KOPT-K1 (cell line): ENCODE measurements at regions not wholly inside any gene's neighbourhood (a gene's known extent, or its start where the extent isn't known, plus 50 kb on each side); places are given as distances from the start of the nearest gene placed in this dataset.
"Not testable (repeated sequence)": the region's sequence is repeated elsewhere in the genome, so short reads cannot be mapped to it uniquely, and the experiment has no call there.

Source experiments
- H3K27ac ChIP-seq: fragments of 200-600 bp; sonication (generic); 2 replicates; pipeline ENCODE4 v1.5.1; 2016; ENCODE audit warnings: antibody characterized with exemption, mild to moderate bottlenecking, low read depth, low read length; ENCODE audit not compliant: poor library complexity, severe bottlenecking
- H3K36me3 ChIP-seq: fragments of 200-600 bp; sonication (generic); 2 replicates; pipeline ENCODE4 v1.5.1; 2017; ENCODE audit warnings: antibody characterized with exemption, mild to moderate bottlenecking, low read length, moderate library complexity; ENCODE audit not compliant: insufficient read depth
- H3K9me3 ChIP-seq: fragments of 200-600 bp; sonication (generic); 2 replicates; pipeline ENCODE4 v1.5.1; 2017; ENCODE audit warnings: antibody characterized with exemption, low read length, mild to moderate bottlenecking; ENCODE audit not compliant: insufficient read depth, poor library complexity, severe bottlenecking

GRCh38 chr10:56146806-56147205 lies 214.3 kb downstream of the ZWINT start:
- no peaks in the 10 kb centered on the region for H3K36me3 ChIP-seq
- no peak overlapping the region for H3K27ac ChIP-seq
- no peaks in the 10 kb centered on the region for H3K9me3 ChIP-seq

DNA sequence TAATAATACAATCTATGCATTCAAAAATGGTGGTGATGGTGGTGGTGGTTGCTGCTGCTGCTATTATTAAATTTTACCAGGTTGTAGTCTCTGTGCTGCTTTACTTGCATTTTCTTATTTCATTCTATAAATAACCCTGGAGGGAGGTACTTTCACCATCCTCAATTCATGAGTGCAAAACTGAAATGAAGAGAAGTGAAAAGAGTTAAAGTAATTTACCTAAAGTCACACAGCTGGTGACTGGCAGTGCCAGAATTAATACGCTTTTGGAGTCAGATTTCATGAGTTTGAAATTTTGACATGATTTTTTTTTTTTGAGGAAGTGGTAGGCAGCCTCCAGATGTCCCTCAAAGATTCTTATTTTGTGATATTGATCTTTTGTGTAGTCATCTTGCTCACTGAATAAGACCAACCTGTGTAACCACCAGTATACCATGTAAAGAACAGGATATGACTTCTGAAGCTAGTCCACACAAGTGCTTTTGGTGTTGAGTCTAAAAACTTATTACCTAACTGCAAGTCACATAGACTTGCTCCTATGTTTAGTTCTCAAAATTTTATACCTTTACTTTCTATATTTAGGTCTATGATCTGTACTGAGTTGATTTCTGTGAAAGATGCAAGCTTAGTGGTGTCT lies 218.8 kb downstream of the ZWINT start:
- Histone ChIP-seq H3K36me3 (no peaks in the 10 kb centered on the region), H3K9me3 (no peaks in the 10 kb centered on the region), H3K27ac (no peak overlapping the region)

DNA sequence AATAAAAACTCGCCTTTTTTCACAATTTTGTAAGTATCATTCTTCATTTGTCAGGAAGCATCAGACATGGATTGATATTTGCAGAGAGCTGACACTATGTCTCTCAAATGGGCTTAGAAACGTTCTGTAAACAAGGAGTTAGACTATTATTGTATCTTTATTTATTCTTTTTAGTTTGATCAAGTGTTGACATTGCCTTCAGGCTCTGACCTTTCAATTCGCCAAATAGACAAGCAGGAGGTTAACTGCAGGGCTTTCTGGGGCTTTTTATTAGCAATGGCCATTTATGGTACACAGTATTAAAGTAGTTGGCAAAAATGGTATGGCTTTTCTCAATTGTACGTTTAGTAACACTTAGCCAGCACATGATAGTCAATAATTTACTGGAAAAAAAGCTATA lies 221.7 kb downstream of the ZWINT start:
- Histone ChIP-seq H3K9me3 (no peaks in the 10 kb centered on the region), H3K27ac (no peak overlapping the region), H3K36me3 (no peaks in the 10 kb centered on the region)

DNA sequence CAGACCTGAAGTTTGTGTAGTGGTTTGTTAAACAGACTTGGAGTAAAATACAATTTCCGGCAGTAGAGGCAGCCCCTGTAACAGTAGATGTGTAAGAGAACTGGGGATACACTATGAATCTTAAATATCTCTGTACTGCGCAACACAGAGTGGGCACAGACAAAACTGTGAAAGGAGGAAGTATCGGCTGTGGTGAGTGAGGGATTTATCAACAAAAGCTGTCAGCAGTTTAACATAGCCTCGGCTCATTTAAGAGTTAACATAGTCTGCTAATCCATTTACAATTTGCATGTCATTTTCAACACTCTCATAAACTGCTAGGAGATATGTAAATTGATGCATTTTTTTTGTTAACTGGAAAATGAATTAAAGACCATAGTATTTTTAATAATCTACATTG lies 225.2 kb downstream of the ZWINT start:
- H3K27ac ChIP-seq = no peak overlapping the region
- H3K9me3 ChIP-seq = no peaks in the 10 kb centered on the region
- H3K36me3 ChIP-seq = no peaks in the 10 kb centered on the region

- H3K36me3 ChIP-seq = no peaks in the 10 kb centered on the region
- no peaks in the 10 kb centered on the region for H3K9me3 ChIP-seq
- H3K27ac ChIP-seq = no peak overlapping the region
Measured at GRCh38 chr10:56123247-56123646, 237.8 kb downstream of the ZWINT start.

GRCh38 chr10:56116684-56117083 lies 244.4 kb downstream of the ZWINT start:
- H3K27ac ChIP-seq = no peak overlapping the region
- no peaks in the 10 kb centered on the region for H3K9me3 ChIP-seq
- H3K36me3 ChIP-seq = no peaks in the 10 kb centered on the region

DNA sequence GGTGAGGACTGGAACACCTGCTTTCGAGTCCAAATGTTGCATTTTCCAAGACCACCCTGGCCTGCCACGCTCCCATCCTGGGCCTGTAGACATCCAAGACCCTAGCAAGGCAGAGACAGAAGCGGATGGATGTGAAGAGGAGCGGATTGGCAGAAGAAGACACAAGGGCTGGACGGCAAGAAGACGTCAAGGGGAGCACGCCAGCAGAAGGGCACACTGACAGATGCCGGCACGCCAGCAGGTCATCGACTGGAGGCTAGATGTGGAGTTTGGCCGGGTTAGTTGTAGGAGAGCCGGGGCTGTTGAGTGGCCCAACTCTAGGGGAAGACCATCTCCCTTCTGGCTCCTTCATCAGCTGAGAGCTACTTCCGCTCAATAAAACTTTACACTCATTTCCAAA lies 251.6 kb downstream of the ZWINT start:
- no peak overlapping the region for H3K27ac ChIP-seq
- no peaks in the 10 kb centered on the region for H3K36me3 ChIP-seq
- no peaks in the 10 kb centered on the region for H3K9me3 ChIP-seq

DNA sequence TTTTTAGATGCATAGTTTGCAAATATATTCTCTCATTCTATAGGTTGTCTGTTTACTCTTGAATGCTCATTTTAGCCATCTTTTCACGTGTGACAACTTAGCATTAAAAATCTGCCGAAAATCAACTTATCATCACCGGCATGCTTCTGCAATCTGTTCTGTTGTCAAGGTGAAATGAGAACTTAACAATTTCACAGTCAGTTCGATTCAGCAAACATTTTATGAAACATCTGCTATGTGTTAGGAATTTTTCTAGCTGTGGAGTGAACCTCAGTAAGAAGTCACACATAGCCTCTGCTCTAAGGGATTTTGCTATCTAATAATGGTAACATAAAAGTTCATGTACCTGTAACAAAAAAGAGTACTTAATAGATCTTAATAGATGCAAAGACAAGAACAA lies 256.1 kb downstream of the ZWINT start:
- Histone ChIP-seq H3K36me3 (no peaks in the 10 kb centered on the region), H3K9me3 (no peaks in the 10 kb centered on the region), H3K27ac (no peak overlapping the region)

GRCh38 chr10:56104487-56104886 lies 256.6 kb downstream of the ZWINT start:
- Histone ChIP-seq H3K27ac (no peak overlapping the region), H3K36me3 (no peaks in the 10 kb centered on the region), H3K9me3 (no peaks in the 10 kb centered on the region)

DNA sequence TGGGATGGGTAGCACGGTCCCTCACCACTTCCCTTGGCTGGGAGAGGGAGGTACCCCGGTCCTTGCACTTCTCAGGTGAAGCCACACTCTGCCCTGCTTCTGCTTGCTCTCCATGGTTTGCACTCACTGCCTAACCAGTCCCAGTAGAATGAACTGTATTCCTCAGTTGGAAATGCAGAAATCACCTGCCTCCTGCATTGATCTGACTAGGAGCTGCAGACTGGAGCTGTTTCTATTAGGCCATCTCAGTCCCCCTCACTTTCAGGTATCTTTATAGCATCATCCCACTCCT lies 264.9 kb downstream of the ZWINT start:
- no peaks in the 10 kb centered on the region for H3K36me3 ChIP-seq
- no peak overlapping the region for H3K27ac ChIP-seq

DNA sequence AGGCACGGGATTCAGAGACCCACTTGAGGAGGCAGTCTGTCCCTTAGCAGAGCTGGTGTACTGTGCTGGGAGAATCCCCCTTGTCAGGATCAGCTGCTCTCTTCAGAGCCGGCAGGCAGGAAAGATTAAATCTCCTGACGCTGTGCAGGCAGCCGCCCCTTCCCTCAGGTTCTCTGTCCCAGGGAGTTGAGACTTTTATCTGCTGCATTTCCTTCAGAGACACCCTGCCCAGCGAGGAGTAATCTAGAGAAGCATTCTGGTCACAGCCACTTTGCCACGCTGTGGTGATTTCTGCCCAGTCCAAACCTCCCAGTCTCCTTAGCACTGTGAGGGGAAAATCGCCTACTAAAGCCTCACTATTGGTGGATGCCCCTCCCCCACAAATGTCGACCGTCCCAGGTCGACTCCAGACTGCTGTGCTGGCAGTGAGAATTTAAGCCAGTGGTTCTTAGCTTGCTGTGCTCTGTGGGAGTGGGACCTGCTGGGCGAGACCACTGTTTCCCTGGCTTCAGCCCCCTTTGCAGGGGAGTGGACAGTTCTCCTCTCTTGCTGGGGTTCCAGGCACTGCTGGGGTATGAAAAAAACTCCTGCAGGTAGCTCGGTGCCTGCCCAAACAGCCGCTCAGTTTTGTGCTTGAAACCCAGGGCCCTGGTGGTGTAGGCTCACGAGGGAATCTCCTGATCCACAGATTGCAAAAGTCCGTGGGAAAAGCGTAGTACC lies 265.4 kb downstream of the ZWINT start:
- Histone ChIP-seq H3K36me3 (no peaks in the 10 kb centered on the region), H3K9me3 (no peaks in the 10 kb centered on the region), H3K27ac (no peak overlapping the region)

More for the DNA sequence above, 264.9 kb downstream of the ZWINT start:
- H3K9me3 ChIP-seq = no peaks in the 10 kb centered on the region

- H3K9me3 ChIP-seq, H3K27ac ChIP-seq, H3K36me3 ChIP-seq: not testable (repeated sequence)
Measured at GRCh38 chr10:56093645-56094044, 267.4 kb downstream of the ZWINT start.

DNA sequence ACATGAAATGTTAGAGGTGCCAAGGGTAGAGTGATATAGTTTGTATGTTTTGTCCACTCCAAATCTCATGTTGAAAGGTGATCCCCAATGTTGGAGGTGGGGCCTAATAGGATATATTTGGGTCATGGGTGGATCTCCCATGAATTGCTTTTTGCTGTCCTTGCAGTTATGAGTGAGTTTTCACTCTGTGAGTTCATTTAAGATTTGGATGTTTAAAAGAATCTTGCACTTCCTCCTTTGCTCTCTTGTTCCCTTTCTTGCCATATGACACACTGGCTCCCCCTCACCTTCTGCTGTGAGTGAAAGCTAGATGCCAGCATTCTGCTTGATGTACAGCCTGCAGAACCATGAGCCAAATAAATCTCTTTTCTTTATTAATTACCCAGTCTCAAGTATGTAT lies 269.2 kb downstream of the ZWINT start:
- H3K27ac ChIP-seq = no peak overlapping the region
- H3K9me3 ChIP-seq = no peaks in the 10 kb centered on the region
- no peaks in the 10 kb centered on the region for H3K36me3 ChIP-seq

DNA sequence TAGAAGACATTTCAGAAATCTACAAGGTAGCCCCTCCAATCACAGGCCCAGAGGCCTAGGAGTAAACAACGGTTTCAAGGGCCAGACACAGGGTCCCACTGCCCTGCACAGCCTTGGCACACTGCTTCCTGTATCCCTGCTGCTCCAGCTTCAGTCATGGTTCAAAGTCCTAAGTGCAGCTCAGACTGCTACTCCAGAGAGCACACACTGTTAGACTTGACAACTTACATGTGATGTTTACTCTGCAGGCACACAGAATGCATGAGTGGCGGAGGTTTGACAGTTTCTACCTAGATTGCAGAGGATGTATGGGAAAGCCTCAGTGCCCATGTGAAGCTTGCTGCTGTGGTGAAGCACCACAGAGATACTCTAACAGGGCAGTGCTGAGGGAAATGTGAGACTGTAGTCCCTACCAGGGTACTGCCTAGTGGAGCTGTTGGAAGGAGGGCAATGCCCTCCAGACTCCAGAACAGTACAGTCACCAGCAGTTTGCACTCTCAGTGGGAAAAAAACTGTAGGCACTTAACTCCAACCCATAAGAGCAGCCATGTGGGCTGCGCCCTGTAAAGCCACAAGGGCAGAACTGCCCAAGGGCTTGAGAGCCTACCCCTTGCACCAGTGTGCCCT lies 270.0 kb downstream of the ZWINT start:
- Histone ChIP-seq H3K9me3 (no peaks in the 10 kb centered on the region), H3K36me3 (no peaks in the 10 kb centered on the region), H3K27ac (no peak overlapping the region)

DNA sequence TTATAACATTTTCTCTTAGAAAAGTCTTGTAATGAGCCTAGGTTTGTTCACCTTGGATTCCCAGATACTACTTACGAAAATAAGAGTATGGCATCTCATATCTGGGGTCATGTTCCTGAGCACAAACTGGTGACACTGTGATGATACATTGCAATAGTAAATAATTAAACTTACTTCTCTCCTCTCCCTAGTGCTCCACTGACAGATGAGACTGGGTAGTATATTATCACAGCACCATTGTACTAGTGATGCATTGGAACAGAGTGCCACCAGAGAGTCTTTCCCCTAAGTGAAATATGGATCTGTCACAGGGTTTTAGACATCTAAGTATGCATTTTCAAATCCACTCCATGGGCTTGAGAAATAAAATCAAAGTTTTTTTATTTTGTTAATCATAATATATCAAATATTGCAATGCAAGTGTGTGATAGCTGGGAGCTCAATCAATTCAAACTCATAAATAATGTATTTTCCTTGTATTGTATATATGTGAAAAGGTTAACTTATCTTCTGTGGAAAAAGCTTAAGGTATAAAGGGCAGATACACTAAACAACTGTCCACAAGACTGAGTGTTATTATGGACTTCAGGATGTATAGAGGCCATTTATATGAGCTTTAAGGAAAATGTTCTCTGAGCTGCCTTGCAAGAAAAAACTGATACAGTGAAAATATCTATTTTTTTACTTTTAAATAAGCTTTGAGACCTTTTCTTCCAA lies 275.5 kb downstream of the ZWINT start:
- H3K9me3 ChIP-seq = no peaks in the 10 kb centered on the region
- no peaks in the 10 kb centered on the region for H3K36me3 ChIP-seq
- H3K27ac ChIP-seq = no peak overlapping the region
